ENCODE measurements at regions not wholly inside any gene's neighbourhood (a gene's known extent, or its start where the extent isn't known, plus 50 kb on each side); places are given as distances from the start of the nearest gene placed in this dataset.

DNA sequence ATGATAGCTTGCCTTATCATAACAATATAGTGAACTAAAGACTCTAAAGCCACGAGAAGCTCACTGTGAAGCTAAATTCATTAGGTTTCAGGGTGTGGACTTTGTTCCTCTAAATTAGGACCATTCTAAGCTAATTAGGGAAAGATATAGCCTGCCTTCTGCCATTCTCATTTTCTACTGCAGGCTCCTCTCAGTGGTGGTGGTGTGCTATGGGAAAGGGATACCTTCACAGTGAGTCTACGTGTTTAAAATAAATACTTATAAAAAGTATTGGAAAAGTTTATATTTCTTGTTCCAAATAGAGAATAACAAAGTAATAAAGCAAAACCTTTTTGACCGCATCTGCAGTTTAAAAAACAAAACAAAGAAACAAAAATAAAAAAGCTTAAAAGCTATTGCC, 327.7 kb downstream of the PAPSS1 start:
- Histone ChIP-seq H3K4me3 (ENCODE audit: low read depth, low read length) (no peak overlapping the region), H3K9ac (ENCODE audit: low read depth, low read length) (no peak overlapping the region), H3K36me3 (ENCODE audit: control insufficient read depth, insufficient read depth, low read length) (no peaks in the 10 kb centered on the region), H3K27me3 (ENCODE audit: control insufficient read depth, insufficient read depth, low read length) (no peaks in the 10 kb centered on the region), H3K4me1 (ENCODE audit: control insufficient read depth, insufficient read depth, low read length) (0 out of 2 replicates have a peak, but pooled peaks cover 8% of the 10 kb centered on the region), H3K27ac (ENCODE audit: low read depth, low read length) (no peak overlapping the region), H3K9me3 (ENCODE audit: control insufficient read depth, insufficient read depth, low read length) (no peaks in the 10 kb centered on the region)

- 0 out of 2 replicates have a peak, but pooled peaks cover 8% of the 10 kb centered on the region for H3K4me1 ChIP-seq (ENCODE audit: control insufficient read depth, insufficient read depth, low read length)
- no peaks in the 10 kb centered on the region for H3K9me3 ChIP-seq (ENCODE audit: control insufficient read depth, insufficient read depth, low read length)
- no peak overlapping the region for H3K27ac ChIP-seq (ENCODE audit: low read depth, low read length)
- H3K36me3 ChIP-seq (ENCODE audit: control insufficient read depth, insufficient read depth, low read length): no peaks in the 10 kb centered on the region
- H3K9ac ChIP-seq (ENCODE audit: low read depth, low read length): no peak overlapping the region
- no peak overlapping the region for H3K4me3 ChIP-seq (ENCODE audit: low read depth, low read length)
- no peaks in the 10 kb centered on the region for H3K27me3 ChIP-seq (ENCODE audit: control insufficient read depth, insufficient read depth, low read length)
Measured at GRCh38 chr4:107391630-107392028, 328.4 kb downstream of the PAPSS1 start.

- no peak overlapping the region for H3K27ac ChIP-seq (ENCODE audit: low read depth, low read length)
- H3K27me3 ChIP-seq (ENCODE audit: control insufficient read depth, insufficient read depth, low read length): no peaks in the 10 kb centered on the region
- 0 out of 2 replicates have a peak, but pooled peaks cover 8% of the 10 kb centered on the region for H3K4me1 ChIP-seq (ENCODE audit: control insufficient read depth, insufficient read depth, low read length)
- H3K9ac ChIP-seq (ENCODE audit: low read depth, low read length): no peak overlapping the region
- H3K9me3 ChIP-seq (ENCODE audit: control insufficient read depth, insufficient read depth, low read length): no peaks in the 10 kb centered on the region
- no peaks in the 10 kb centered on the region for H3K36me3 ChIP-seq (ENCODE audit: control insufficient read depth, insufficient read depth, low read length)
- no peak overlapping the region for H3K4me3 ChIP-seq (ENCODE audit: low read depth, low read length)
Measured at GRCh38 chr4:107391009-107391629, 328.9 kb downstream of the PAPSS1 start.

DNA sequence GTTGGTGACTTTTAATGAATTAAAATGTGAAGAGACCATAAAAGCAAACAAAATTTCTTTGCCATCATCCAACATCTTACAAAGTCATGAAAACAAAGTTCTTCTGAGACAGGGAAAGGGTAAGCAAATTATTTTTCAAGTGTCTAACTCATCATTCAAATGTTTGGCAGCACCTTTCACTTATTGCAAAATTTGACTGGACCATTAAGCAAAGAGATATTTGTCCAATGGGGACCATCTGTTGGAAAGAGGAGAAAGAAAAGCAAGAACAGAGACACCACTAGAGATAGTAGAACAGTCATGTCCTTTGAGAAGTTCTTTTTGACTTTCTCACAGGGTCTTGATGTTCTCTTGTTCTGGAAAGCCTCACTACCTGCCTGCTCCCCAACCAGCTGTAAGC, 330.1 kb downstream of the PAPSS1 start:
- Histone ChIP-seq H3K9me3 (ENCODE audit: control insufficient read depth, insufficient read depth, low read length) (no peaks in the 10 kb centered on the region), H3K27me3 (ENCODE audit: control insufficient read depth, insufficient read depth, low read length) (no peaks in the 10 kb centered on the region), H3K9ac (ENCODE audit: low read depth, low read length) (no peak overlapping the region), H3K4me3 (ENCODE audit: low read depth, low read length) (no peak overlapping the region), H3K4me1 (ENCODE audit: control insufficient read depth, insufficient read depth, low read length) (0 out of 2 replicates have a peak, but pooled peaks cover 8% of the 10 kb centered on the region), H3K27ac (ENCODE audit: low read depth, low read length) (no peak overlapping the region), H3K36me3 (ENCODE audit: control insufficient read depth, insufficient read depth, low read length) (no peaks in the 10 kb centered on the region)

- H3K9me3 ChIP-seq (ENCODE audit: control insufficient read depth, insufficient read depth, low read length): no peaks in the 10 kb centered on the region
Measured at GRCh38 chr4:107388736-107389274, 331.2 kb downstream of the PAPSS1 start.

DNA sequence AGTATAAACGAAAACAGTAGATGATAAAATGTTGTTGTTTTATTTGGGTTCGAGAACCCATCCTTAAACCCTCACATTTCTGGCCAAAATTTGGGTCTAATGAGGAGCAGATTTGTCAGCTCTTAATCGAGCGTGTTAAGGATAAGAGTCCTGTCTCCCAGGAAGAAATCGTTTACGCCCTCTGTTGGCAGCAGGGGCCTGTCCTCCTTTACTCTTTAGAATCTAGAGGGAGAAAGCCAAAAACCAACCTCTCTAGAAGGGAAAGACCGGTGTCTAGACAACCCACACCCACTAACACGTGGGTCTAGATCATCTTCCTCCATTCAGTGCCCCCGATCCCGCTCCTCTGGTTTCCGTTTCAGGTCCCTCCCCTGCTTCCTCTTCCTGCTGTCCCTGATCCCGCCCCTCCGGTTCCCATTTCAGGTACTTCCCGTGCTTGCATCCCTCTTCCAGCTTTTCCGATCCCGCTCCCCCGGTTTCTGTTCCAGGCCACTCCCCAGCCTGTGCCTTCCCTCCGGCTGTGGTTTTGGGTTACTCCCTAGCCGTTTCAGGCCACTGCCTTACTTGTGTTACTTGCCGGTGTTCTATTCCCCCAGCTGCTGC, 339.1 kb downstream of the PAPSS1 start:
- no peak overlapping the region for H3K27ac ChIP-seq (ENCODE audit: low read depth, low read length)
- no peaks in the 10 kb centered on the region for H3K9me3 ChIP-seq (ENCODE audit: control insufficient read depth, insufficient read depth, low read length)
- no peak overlapping the region for H3K4me3 ChIP-seq (ENCODE audit: low read depth, low read length)
- no peaks in the 10 kb centered on the region for H3K36me3 ChIP-seq (ENCODE audit: control insufficient read depth, insufficient read depth, low read length)
- no peaks in the 10 kb centered on the region for H3K4me1 ChIP-seq (ENCODE audit: control insufficient read depth, insufficient read depth, low read length)
- H3K27me3 ChIP-seq (ENCODE audit: control insufficient read depth, insufficient read depth, low read length): no peaks in the 10 kb centered on the region
- H3K9ac ChIP-seq (ENCODE audit: low read depth, low read length): no peak overlapping the region

More at GRCh38 chr4:107388736-107389274, 331.2 kb downstream of the PAPSS1 start:
- H3K4me3 ChIP-seq (ENCODE audit: low read depth, low read length): no peak overlapping the region
- H3K9ac ChIP-seq (ENCODE audit: low read depth, low read length): no peak overlapping the region
- H3K36me3 ChIP-seq (ENCODE audit: control insufficient read depth, insufficient read depth, low read length): no peaks in the 10 kb centered on the region
- H3K27ac ChIP-seq (ENCODE audit: low read depth, low read length): no peak overlapping the region
- H3K27me3 ChIP-seq (ENCODE audit: control insufficient read depth, insufficient read depth, low read length): no peaks in the 10 kb centered on the region
- 0 out of 2 replicates have a peak, but pooled peaks cover 8% of the 10 kb centered on the region for H3K4me1 ChIP-seq (ENCODE audit: control insufficient read depth, insufficient read depth, low read length)

DNA sequence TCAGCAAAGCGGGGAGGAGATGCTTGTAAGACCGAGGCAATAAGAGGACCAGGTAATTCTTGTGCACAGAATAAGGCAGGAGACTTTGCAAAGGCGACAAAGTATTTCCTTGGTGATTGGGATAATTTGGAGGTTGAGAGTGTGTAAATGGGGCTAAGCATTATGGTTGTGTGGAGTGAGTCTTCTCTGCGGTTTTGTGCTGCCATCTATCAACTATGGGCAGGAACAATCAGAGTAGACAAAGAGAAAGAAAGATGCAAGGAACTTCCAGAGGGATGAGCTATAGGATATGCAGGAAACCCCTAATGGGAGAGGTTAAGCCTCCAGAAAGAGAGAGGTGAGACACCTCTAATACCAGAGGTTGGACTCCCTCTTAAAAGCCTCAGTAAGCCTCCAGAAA, 339.8 kb downstream of the PAPSS1 start:
- Histone ChIP-seq H3K9ac (ENCODE audit: low read depth, low read length) (no peak overlapping the region), H3K4me3 (ENCODE audit: low read depth, low read length) (no peak overlapping the region), H3K27ac (ENCODE audit: low read depth, low read length) (no peak overlapping the region), H3K9me3 (ENCODE audit: control insufficient read depth, insufficient read depth, low read length) (no peaks in the 10 kb centered on the region), H3K4me1 (ENCODE audit: control insufficient read depth, insufficient read depth, low read length) (no peaks in the 10 kb centered on the region), H3K27me3 (ENCODE audit: control insufficient read depth, insufficient read depth, low read length) (no peaks in the 10 kb centered on the region), H3K36me3 (ENCODE audit: control insufficient read depth, insufficient read depth, low read length) (no peaks in the 10 kb centered on the region)

- H3K27me3 ChIP-seq (ENCODE audit: control insufficient read depth, insufficient read depth, low read length): no peaks in the 10 kb centered on the region
- no peaks in the 10 kb centered on the region for H3K4me1 ChIP-seq (ENCODE audit: control insufficient read depth, insufficient read depth, low read length)
- H3K4me3 ChIP-seq (ENCODE audit: low read depth, low read length): no peak overlapping the region
- no peak overlapping the region for H3K9ac ChIP-seq (ENCODE audit: low read depth, low read length)
- no peak overlapping the region for H3K27ac ChIP-seq (ENCODE audit: low read depth, low read length)
- H3K36me3 ChIP-seq (ENCODE audit: control insufficient read depth, insufficient read depth, low read length): no peaks in the 10 kb centered on the region
- H3K9me3 ChIP-seq (ENCODE audit: control insufficient read depth, insufficient read depth, low read length): no peaks in the 10 kb centered on the region
Measured at GRCh38 chr4:107379054-107379869, 340.8 kb downstream of the PAPSS1 start.

DNA sequence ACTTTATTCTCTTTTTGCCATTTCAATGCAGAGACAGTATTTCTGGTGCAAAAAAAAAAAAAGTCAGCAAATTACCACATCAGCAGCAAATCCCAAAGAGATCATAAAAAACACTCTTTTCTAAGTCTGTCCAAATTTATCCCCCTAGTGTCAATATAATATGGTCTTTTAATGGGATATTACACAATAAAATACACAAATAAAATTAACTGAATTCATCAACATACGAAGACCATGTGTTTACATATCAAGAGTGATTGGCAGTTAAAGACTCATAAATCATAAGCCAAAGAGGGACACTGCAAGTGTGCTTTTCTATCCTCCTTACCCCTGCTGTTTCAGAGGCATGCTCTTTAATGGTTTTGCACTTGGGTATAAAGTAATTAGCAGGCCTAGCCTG, 340.2 kb upstream of the DKK2 start:
- no peak overlapping the region for H3K27ac ChIP-seq (ENCODE audit: low read depth, low read length)
- H3K9me3 ChIP-seq (ENCODE audit: control insufficient read depth, insufficient read depth, low read length): no peaks in the 10 kb centered on the region
- H3K4me1 ChIP-seq (ENCODE audit: control insufficient read depth, insufficient read depth, low read length): no peaks in the 10 kb centered on the region
- H3K36me3 ChIP-seq (ENCODE audit: control insufficient read depth, insufficient read depth, low read length): no peaks in the 10 kb centered on the region
- no peak overlapping the region for H3K9ac ChIP-seq (ENCODE audit: low read depth, low read length)
- H3K27me3 ChIP-seq (ENCODE audit: control insufficient read depth, insufficient read depth, low read length): no peaks in the 10 kb centered on the region
- no peak overlapping the region for H3K4me3 ChIP-seq (ENCODE audit: low read depth, low read length)

DNA sequence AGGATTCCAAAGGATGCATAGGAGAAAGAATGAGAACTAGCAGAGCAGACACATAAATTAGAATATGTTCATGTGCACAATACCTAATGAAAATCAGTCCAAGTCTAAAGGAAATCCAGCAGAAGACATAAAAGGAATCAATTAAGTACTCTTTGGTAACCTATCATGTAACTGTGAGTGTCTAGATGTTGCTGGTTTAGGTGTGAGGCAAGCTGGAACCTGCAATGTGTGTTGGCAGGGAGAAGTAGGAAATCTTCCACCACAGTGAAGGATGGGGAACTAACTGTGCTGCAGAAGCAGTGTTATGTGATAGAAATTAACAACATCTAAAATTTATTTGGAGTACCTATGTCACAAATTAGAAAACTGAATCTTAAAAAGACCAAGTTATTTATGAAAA, 330.8 kb upstream of the DKK2 start:
- Histone ChIP-seq H3K27me3 (ENCODE audit: control insufficient read depth, insufficient read depth, low read length) (no peaks in the 10 kb centered on the region), H3K4me3 (ENCODE audit: low read depth, low read length) (no peak overlapping the region), H3K9me3 (ENCODE audit: control insufficient read depth, insufficient read depth, low read length) (no peaks in the 10 kb centered on the region), H3K9ac (ENCODE audit: low read depth, low read length) (no peak overlapping the region), H3K36me3 (ENCODE audit: control insufficient read depth, insufficient read depth, low read length) (no peaks in the 10 kb centered on the region), H3K27ac (ENCODE audit: low read depth, low read length) (no peak overlapping the region), H3K4me1 (ENCODE audit: control insufficient read depth, insufficient read depth, low read length) (peaks cover 10% of the 10 kb centered on the region; the same call in 1 of the 2 replicates)

All from HUES48 (cell line).